GM18520 (cell line): ENCODE measurements at regions not wholly inside any gene's neighbourhood (a gene's known extent, or its start where the extent isn't known, plus 50 kb on each side); places are given as distances from the start of the nearest gene placed in this dataset.

Source experiments
- ATAC-seq: cut with Tn5 transposase; IDR thresholded peaks from one replicate; pipeline ENCODE4 v1.9.1; 2021; ENCODE audit not compliant: unreplicated experiment

GRCh38 chr6:102717737-102718456 lies 1324.4 kb downstream of the GRIK2 start:
- no peak for ATAC-seq

GRCh38 chr6:102717252-102717651 lies 1323.7 kb downstream of the GRIK2 start:
- no peak for ATAC-seq

GRCh38 chr6:102701019-102701418 lies 1307.5 kb downstream of the GRIK2 start:
- ATAC-seq = no peak

- ATAC-seq = no peak
Measured at GRCh38 chr6:102686461-102686860, 1293.0 kb downstream of the GRIK2 start.

GRCh38 chr6:102680413-102680812 lies 1286.9 kb downstream of the GRIK2 start:
- ATAC-seq = no peak

GRCh38 chr6:102679865-102680264 lies 1286.4 kb downstream of the GRIK2 start:
- no peak for ATAC-seq

GRCh38 chr6:102677225-102677624 lies 1283.7 kb downstream of the GRIK2 start:
- ATAC-seq = no peak

- no peak for ATAC-seq
Measured at GRCh38 chr6:102670735-102671134, 1277.2 kb downstream of the GRIK2 start.

- ATAC-seq = no peak
Measured at GRCh38 chr6:102662851-102663250, 1269.3 kb downstream of the GRIK2 start.

GRCh38 chr6:102660303-102660702 lies 1266.8 kb downstream of the GRIK2 start:
- no peak for ATAC-seq

- ATAC-seq = no peak
Measured at GRCh38 chr6:102655823-102656222, 1262.3 kb downstream of the GRIK2 start.

GRCh38 chr6:102641426-102641825 lies 1247.9 kb downstream of the GRIK2 start:
- ATAC-seq = no peak

GRCh38 chr6:102631921-102632320 lies 1238.4 kb downstream of the GRIK2 start:
- ATAC-seq = no peak

- no peak for ATAC-seq
Measured at GRCh38 chr6:102623201-102623600, 1229.7 kb downstream of the GRIK2 start.

- no peak for ATAC-seq
Measured at GRCh38 chr6:102619585-102619984, 1226.1 kb downstream of the GRIK2 start.

GRCh38 chr6:102582569-102582968 lies 1189.1 kb downstream of the GRIK2 start:
- no peak for ATAC-seq

GRCh38 chr6:102581378-102582124 lies 1188.0 kb downstream of the GRIK2 start:
- no peak for ATAC-seq

GRCh38 chr6:102571236-102571908 lies 1177.9 kb downstream of the GRIK2 start:
- ATAC-seq = no peak

- no peak for ATAC-seq
Measured at GRCh38 chr6:102562713-102563112, 1169.2 kb downstream of the GRIK2 start.

- ATAC-seq = no peak
Measured at GRCh38 chr6:102553214-102553613, 1159.7 kb downstream of the GRIK2 start.

GRCh38 chr6:102549221-102549874 lies 1155.8 kb downstream of the GRIK2 start:
- no peak for ATAC-seq
